ENCODE measurements at regions not wholly inside any gene's neighbourhood (a gene's known extent, or its start where the extent isn't known, plus 50 kb on each side); places are given as distances from the start of the nearest gene placed in this dataset.

- H3K36me3 ChIP-seq, result no peaks in the 10 kb centered on the region
- TF ChIP-seq POLR2A (IDR thresholded peaks at IDR 0.05) (no peak), CTCF (IDR thresholded peaks at IDR 0.05 in 4 of 5, conservative IDR thresholded peaks at IDR 0.05 in 1 of 5) (no peak)
- no peak for ATAC-seq
- in situ Hi-C loops (cut with MboI; ENCODE audit: low sequenced_read_pairs in 4 of 4) (no loop called here), intact Hi-C loops (cut with DNase I; ENCODE audit: low total_unique reads) (no loop called here)
- no peaks in the 10 kb centered on the region for H3K27me3 ChIP-seq
- H3K27ac ChIP-seq, result peak overlapping the region in 3 of 4 donors; percentile 29 to 53 (median 52)
- DNase-seq, result no peak
- peaks cover 26 to 27% of the 10 kb centered on the region in 2 donors for H3K4me1 ChIP-seq
- no peaks in the 10 kb centered on the region for H3K9me3 ChIP-seq
- no peak overlapping the region for H3K4me3 ChIP-seq
Measured at GRCh38 chr7:16027396-16027795, 340.9 kb upstream of the MEOX2 start.

GRCh38 chr7:16026253-16027020, 340.0 kb upstream of the MEOX2 start:
- Histone ChIP-seq H3K27me3 (no peaks in the 10 kb centered on the region), H3K9me3 (no peaks in the 10 kb centered on the region), H3K4me1 (peaks cover 26 to 27% of the 10 kb centered on the region in 2 donors), H3K36me3 (no peaks in the 10 kb centered on the region), H3K4me3 (no peak overlapping the region), H3K27ac (peak overlapping the region; percentile 23 to 58 (median 48))
- intact Hi-C loops (cut with DNase I; ENCODE audit: low total_unique reads) (no loop called here), in situ Hi-C loops (cut with MboI; ENCODE audit: low sequenced_read_pairs in 4 of 4) (no loop called here)
- ATAC-seq, result no peak
- no peak for TF ChIP-seq CTCF (IDR thresholded peaks at IDR 0.05 in 4 of 5, conservative IDR thresholded peaks at IDR 0.05 in 1 of 5)
- no peak for TF ChIP-seq POLR2A (IDR thresholded peaks at IDR 0.05)
- DNase-seq, result no peak

- H3K9me3 ChIP-seq, result no peaks in the 10 kb centered on the region
- in situ Hi-C loops (cut with MboI; ENCODE audit: low sequenced_read_pairs in 4 of 4), result no loop called here
- ATAC-seq (no peak), DNase-seq (no peak)
- peaks cover 26 to 27% of the 10 kb centered on the region in 2 donors for H3K4me1 ChIP-seq
- TF ChIP-seq POLR2A (IDR thresholded peaks at IDR 0.05), result no peak
- TF ChIP-seq CTCF (IDR thresholded peaks at IDR 0.05 in 4 of 5, conservative IDR thresholded peaks at IDR 0.05 in 1 of 5), result no peak
- peak overlapping the region in 1 of 4 donors; percentile 58 for H3K27ac ChIP-seq
- no peaks in the 10 kb centered on the region for H3K36me3 ChIP-seq
- H3K4me3 ChIP-seq, result no peak overlapping the region
- H3K27me3 ChIP-seq, result no peaks in the 10 kb centered on the region
- intact Hi-C loops (cut with DNase I; ENCODE audit: low total_unique reads), result no loop called here
Measured at GRCh38 chr7:16025696-16026095, 339.2 kb upstream of the MEOX2 start.

- Histone ChIP-seq H3K4me3 (no peak overlapping the region), H3K36me3 (no peaks in the 10 kb centered on the region), H3K27me3 (no peaks in the 10 kb centered on the region), H3K4me1 (peaks cover 26 to 27% of the 10 kb centered on the region in 2 donors), H3K9me3 (no peaks in the 10 kb centered on the region), H3K27ac (no peak overlapping the region)
- intact Hi-C loops (cut with DNase I; ENCODE audit: low total_unique reads) (no loop called here), in situ Hi-C loops (cut with MboI; ENCODE audit: low sequenced_read_pairs in 4 of 4) (no loop called here)
- no peak for TF ChIP-seq POLR2A (IDR thresholded peaks at IDR 0.05)
- TF ChIP-seq CTCF (IDR thresholded peaks at IDR 0.05 in 4 of 5, conservative IDR thresholded peaks at IDR 0.05 in 1 of 5), result no peak
- DNase-seq (no peak), ATAC-seq (no peak)
Measured at GRCh38 chr7:16023503-16023902, 337.0 kb upstream of the MEOX2 start.
